ENCODE measurements at regions not wholly inside any gene's neighbourhood (a gene's known extent, or its start where the extent isn't known, plus 50 kb on each side); places are given as distances from the start of the nearest gene placed in this dataset.

GRCh38 chr14:71508901-71509300 lies 423.3 kb upstream of the RGS6 start:
- TF ChIP-seq CTCF (IDR thresholded peaks at IDR 0.05): no peak
- TF ChIP-seq POLR2A (IDR thresholded peaks at IDR 0.05): no peak
- TF ChIP-seq EP300 (IDR thresholded peaks at IDR 0.05; ENCODE audit: low read depth): no peak

Measured in transverse colon (tissue), 3 donors.